HCT116 (cell line): ENCODE measurements at regions not wholly inside any gene's neighbourhood (a gene's known extent, or its start where the extent isn't known, plus 50 kb on each side); places are given as distances from the start of the nearest gene placed in this dataset.

Source experiments
- SP1 ChIP-seq: IDR thresholded peaks from 2 replicates; pipeline ENCODE4 v1.6.1; 2012; ENCODE audit warnings: low read depth
- TF ChIP-seq, protein P1 (sequence below), 3 experiments: fragments of 200-600 bp in 1 of 3; sonication (generic) in 1 of 3; IDR thresholded peaks in 2 of 3; conservative IDR thresholded peaks in 1 of 3; 2 replicates each; pipeline ENCODE4 v1.5.1; 2012 to 2017; ENCODE audit warnings: low read depth in 2 of 3, low read length in 2 of 3, antibody characterized with exemption in 1 of 3, borderline replicate concordance in 1 of 3, control low read depth in 1 of 3, mild to moderate bottlenecking in 1 of 3, mixed read lengths in 1 of 3, mixed run types in 1 of 3, moderate library complexity in 1 of 3; ENCODE audit not compliant: insufficient read depth in 1 of 3

DNA sequence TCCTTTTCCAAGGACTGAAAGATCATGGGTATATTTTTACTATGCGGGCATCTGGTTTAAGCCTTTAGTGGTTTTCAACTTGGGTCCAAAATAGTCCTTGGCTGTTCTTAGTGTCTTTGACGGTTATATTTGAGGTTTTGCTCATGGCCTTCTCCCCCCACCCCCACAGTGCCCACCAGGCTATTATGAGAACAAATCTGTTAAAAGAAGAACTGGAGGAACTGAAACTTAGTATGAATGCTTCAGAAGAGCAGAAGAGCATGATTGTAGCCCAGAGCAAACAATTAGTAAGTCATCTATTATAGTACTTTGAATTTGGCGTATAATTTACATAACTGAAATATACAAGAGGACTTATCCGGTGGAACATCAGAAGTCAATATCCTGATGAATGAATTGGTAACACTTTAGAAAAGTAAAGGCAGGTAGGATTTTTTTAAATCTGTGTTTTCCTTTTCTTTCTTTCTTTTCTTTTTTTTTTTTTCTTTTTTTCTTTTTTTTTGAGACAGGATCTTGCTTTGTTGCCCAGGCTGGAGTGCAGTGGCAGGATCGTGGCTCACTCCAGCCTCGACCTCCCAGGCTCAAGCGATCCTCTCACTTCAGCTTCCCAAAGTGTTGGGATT is 71.8 kb upstream of the BCAT1 start:
- TF ChIP-seq, protein P1, sequence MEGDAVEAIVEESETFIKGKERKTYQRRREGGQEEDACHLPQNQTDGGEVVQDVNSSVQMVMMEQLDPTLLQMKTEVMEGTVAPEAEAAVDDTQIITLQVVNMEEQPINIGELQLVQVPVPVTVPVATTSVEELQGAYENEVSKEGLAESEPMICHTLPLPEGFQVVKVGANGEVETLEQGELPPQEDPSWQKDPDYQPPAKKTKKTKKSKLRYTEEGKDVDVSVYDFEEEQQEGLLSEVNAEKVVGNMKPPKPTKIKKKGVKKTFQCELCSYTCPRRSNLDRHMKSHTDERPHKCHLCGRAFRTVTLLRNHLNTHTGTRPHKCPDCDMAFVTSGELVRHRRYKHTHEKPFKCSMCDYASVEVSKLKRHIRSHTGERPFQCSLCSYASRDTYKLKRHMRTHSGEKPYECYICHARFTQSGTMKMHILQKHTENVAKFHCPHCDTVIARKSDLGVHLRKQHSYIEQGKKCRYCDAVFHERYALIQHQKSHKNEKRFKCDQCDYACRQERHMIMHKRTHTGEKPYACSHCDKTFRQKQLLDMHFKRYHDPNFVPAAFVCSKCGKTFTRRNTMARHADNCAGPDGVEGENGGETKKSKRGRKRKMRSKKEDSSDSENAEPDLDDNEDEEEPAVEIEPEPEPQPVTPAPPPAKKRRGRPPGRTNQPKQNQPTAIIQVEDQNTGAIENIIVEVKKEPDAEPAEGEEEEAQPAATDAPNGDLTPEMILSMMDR (IDR thresholded peaks at IDR 0.05 in 2 of 3, conservative IDR thresholded peaks at IDR 0.05 in 1 of 3; ENCODE audit: borderline replicate concordance in 1 of 3, insufficient read depth in 1 of 3, low read depth in 2 of 3, low read length in 2 of 3) = no peak
- TF ChIP-seq SP1 = no peak
